Endothelial cell of umbilical vein (primary cell): ENCODE measurements at regions not wholly inside any gene's neighbourhood (a gene's known extent, or its start where the extent isn't known, plus 50 kb on each side); places are given as distances from the start of the nearest gene placed in this dataset.

Experiments used
- BruUV-seq: library from RNA; stranded (reverse); fragments of 400-500 nt; replicated peaks from 2 replicates; lab custom pipeline; 2021; lab: Mats Ljungman, UMichigan
- CTCF ChIA-PET: fragments of 300-600, 350-600 bp; sonication (Branson Sonifier 250); formaldehyde crosslinking; loops from one replicate; lab custom pipeline; 2021; ENCODE audit warnings: antibody characterized with exemption, inconsistent platforms; lab: Charles Lee
- POLR2A ChIA-PET: fragments of 300-600, 350-600 bp; sonication (Branson Sonifier 250); formaldehyde crosslinking; loops from one replicate; lab custom pipeline; 2021; ENCODE audit warnings: antibody characterized with exemption, inconsistent platforms; lab: Charles Lee
- DNase-seq: peaks from one replicate; pipeline ENCODE4 v3.0.0-alpha.2; 2011; ENCODE audit warnings: low read depth, low spot score
- FAIRE-seq: peaks from 2 replicates; lab custom pipeline; 2011; peaks lifted over from hg19 to GRCh38; lab: Jason Lieb, UNC
- H2AFZ ChIP-seq: 2 replicates; pipeline ENCODE4 v1.6.0; 2012; ENCODE audit warnings: low read depth, low read length, control low read depth, inconsistent platforms
- H3K27ac ChIP-seq: 2 replicates; pipeline ENCODE4 v1.5.1; 2011; ENCODE audit warnings: low read depth, mild to moderate bottlenecking, control low read depth, low read length, moderate library complexity; ENCODE audit not compliant: insufficient read depth
- H3K27me3 ChIP-seq, 2 experiments: 2 replicates each; pipeline versions ENCODE4 v1.6.0 to v1.6.1; 2011; ENCODE audit warnings: low read length in 2 of 2, mixed read lengths in 1 of 2; ENCODE audit not compliant: control insufficient read depth in 2 of 2, insufficient read depth in 2 of 2
- H3K36me3 ChIP-seq, 2 experiments: 2 replicates in 1 of 2; 3 replicates in 1 of 2; pipeline ENCODE4 v1.5.1; 2011; ENCODE audit warnings: low read length in 2 of 2, mild to moderate bottlenecking in 1 of 2, moderate library complexity in 1 of 2; ENCODE audit not compliant: control insufficient read depth in 2 of 2, insufficient read depth in 2 of 2; ENCODE audit errors: extremely low read depth in 1 of 2
- H3K4me1 ChIP-seq: 3 replicates; pipeline ENCODE4 v1.5.1; 2011; ENCODE audit warnings: mild to moderate bottlenecking, low read length; ENCODE audit not compliant: control insufficient read depth, insufficient read depth; ENCODE audit errors: extremely low read depth
- H3K4me2 ChIP-seq: 2 replicates; pipeline ENCODE4 v1.6.1; 2011; ENCODE audit warnings: low read length, control low read depth, mixed read lengths; ENCODE audit not compliant: insufficient read depth
- H3K4me3 ChIP-seq, 3 experiments: fragments of 200-600 bp in 1 of 3; sonication (generic), shearing (Covaris generic) in 1 of 3; replicated peaks in 1 of 3; 2 replicates each; pipeline ENCODE4 v1.5.1; 2011 to 2016; ENCODE audit warnings: control low read depth in 3 of 3, low read length in 3 of 3, mild to moderate bottlenecking in 2 of 3, inconsistent platforms in 1 of 3, low read depth in 1 of 3, moderate library complexity in 1 of 3; ENCODE audit not compliant: insufficient read depth in 1 of 3
- H3K79me2 ChIP-seq: 2 replicates; pipeline ENCODE4 v1.6.0; 2012; ENCODE audit warnings: low read length, inconsistent platforms; ENCODE audit not compliant: control insufficient read depth, insufficient read depth
- H3K9ac ChIP-seq: replicated peaks from 2 replicates; pipeline ENCODE3; 2011; ENCODE audit warnings: low read length, control low read depth; ENCODE audit not compliant: insufficient read depth; ENCODE audit errors: extremely low read depth
- H3K9me1 ChIP-seq: replicated peaks from 3 replicates; pipeline ENCODE4 v1.6.0; 2011; ENCODE audit warnings: mild to moderate bottlenecking, low read length; ENCODE audit not compliant: control insufficient read depth, insufficient read depth; ENCODE audit errors: extremely low read depth
- H3K9me3 ChIP-seq: replicated peaks from 2 replicates; pipeline ENCODE4 v1.5.1; 2012; ENCODE audit warnings: low read length, inconsistent platforms; ENCODE audit not compliant: control insufficient read depth, insufficient read depth
- H4K20me1 ChIP-seq: replicated peaks from 2 replicates; pipeline ENCODE3; 2011; ENCODE audit warnings: mild to moderate bottlenecking, low read length; ENCODE audit not compliant: control insufficient read depth, insufficient read depth; ENCODE audit errors: extremely low read depth
- EZH2 ChIP-seq: IDR thresholded peaks from 2 replicates; pipeline ENCODE4 v1.6.1; 2012; ENCODE audit warnings: borderline replicate concordance, low read depth, mild to moderate bottlenecking, moderate library complexity, low read length, inconsistent platforms; ENCODE audit not compliant: severe bottlenecking
- FOS ChIP-seq: IDR thresholded peaks from 2 replicates; pipeline ENCODE4 v1.6.1; 2011; ENCODE audit warnings: mild to moderate bottlenecking, low read length, moderate library complexity, borderline replicate concordance; ENCODE audit not compliant: insufficient read depth
- GATA2 ChIP-seq: IDR thresholded peaks from 2 replicates; pipeline ENCODE4 v1.7.0; 2011; ENCODE audit warnings: low read depth, mild to moderate bottlenecking, moderate library complexity, mixed read lengths, low read length; ENCODE audit not compliant: insufficient read length, insufficient read depth
- JUN ChIP-seq: IDR thresholded peaks from 2 replicates; pipeline ENCODE4 v1.6.1; 2011; ENCODE audit warnings: borderline replicate concordance, low read depth; ENCODE audit not compliant: insufficient read length, insufficient read depth
- MYC ChIP-seq: IDR thresholded peaks from one replicate; pipeline ENCODE4 v1.6.1; 2011; ENCODE audit warnings: mild to moderate bottlenecking, low read depth, low read length
- POLR2A ChIP-seq: IDR thresholded peaks from 2 replicates; pipeline ENCODE4 v1.6.1; 2012; ENCODE audit warnings: low read depth, mild to moderate bottlenecking, control low read depth, low read length
- POLR2AphosphoS5 ChIP-seq: IDR thresholded peaks from 2 replicates; pipeline ENCODE4 v1.6.1; 2012; ENCODE audit warnings: low read depth, mild to moderate bottlenecking, control low read depth, low read length, moderate library complexity; ENCODE audit not compliant: insufficient read depth
- dilution Hi-C: fragments of 300-500 bp; cut with MboI; formaldehyde crosslinking; loops from one replicate; pipeline ENCODE4 v1.15.0; 2019; ENCODE audit warnings: low sequenced_read_pairs; ENCODE audit not compliant: extremely low pct_ligation_motif_present
- intact Hi-C: fragments of 100-400 bp; cut with micrococcal nuclease; formaldehyde crosslinking; loops from one replicate; pipeline ENCODE4 v1.10.0; 2022
- TF ChIP-seq, protein P1 (sequence below), 2 donors: IDR thresholded peaks; 1 replicate in 1 of 2; 2 replicates in 1 of 2; pipeline ENCODE4 v1.5.1; 2011; ENCODE audit warnings: low read length in 2 of 2, mild to moderate bottlenecking in 2 of 2, moderate library complexity in 2 of 2, control low read depth in 1 of 2, inconsistent platforms in 1 of 2, low read depth in 1 of 2; ENCODE audit not compliant: insufficient read depth in 1 of 2; ENCODE audit errors: extremely low read depth in 1 of 2
- TF ChIP-seq, protein P2 (sequence below): IDR thresholded peaks from 2 replicates; pipeline ENCODE4 v1.6.1; 2011; ENCODE audit not compliant: insufficient read depth, insufficient read length

DNA sequence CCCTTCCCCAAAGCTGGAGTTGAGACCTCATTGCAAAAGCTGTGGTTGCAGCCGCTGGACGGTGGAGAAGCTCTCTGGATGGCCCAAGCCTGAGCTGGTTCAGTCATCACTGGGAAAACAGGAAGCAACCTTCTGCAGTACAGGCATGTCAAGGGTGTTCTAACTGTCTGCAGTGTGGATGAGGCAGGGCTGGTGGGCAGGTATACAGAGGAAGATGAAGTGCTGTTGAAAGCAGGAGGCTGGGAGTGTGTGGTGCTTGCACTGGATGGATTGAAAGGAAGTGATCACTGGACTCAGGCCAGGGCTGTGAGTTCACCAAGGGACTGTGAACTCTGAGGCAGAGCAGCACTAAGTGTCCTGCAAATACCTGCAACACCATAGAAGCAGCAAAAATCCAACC is 89.0 kb upstream of the NOX3 start:
- no peak overlapping the region for H3K4me2 ChIP-seq
- POLR2A ChIA-PET, result no interaction called here
- no peak for FAIRE-seq

More for the DNA sequence above, 89.0 kb upstream of the NOX3 start:
- no peaks in the 10 kb centered on the region for H3K9me1 ChIP-seq
- BruUV-seq, result no TSS peak
- DNase-seq, result peak; percentile 2
- TF ChIP-seq FOS (no peak), MYC (no peak), POLR2A (no peak), EZH2 (no peak), POLR2AphosphoS5 (no peak), GATA2 (no peak), JUN (no peak)
- TF ChIP-seq, protein P1, sequence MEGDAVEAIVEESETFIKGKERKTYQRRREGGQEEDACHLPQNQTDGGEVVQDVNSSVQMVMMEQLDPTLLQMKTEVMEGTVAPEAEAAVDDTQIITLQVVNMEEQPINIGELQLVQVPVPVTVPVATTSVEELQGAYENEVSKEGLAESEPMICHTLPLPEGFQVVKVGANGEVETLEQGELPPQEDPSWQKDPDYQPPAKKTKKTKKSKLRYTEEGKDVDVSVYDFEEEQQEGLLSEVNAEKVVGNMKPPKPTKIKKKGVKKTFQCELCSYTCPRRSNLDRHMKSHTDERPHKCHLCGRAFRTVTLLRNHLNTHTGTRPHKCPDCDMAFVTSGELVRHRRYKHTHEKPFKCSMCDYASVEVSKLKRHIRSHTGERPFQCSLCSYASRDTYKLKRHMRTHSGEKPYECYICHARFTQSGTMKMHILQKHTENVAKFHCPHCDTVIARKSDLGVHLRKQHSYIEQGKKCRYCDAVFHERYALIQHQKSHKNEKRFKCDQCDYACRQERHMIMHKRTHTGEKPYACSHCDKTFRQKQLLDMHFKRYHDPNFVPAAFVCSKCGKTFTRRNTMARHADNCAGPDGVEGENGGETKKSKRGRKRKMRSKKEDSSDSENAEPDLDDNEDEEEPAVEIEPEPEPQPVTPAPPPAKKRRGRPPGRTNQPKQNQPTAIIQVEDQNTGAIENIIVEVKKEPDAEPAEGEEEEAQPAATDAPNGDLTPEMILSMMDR (IDR thresholded peaks at IDR 0.05; ENCODE audit: extremely low read depth in 1 of 2, insufficient read depth in 1 of 2, low read depth in 1 of 2, low read length in 2 of 2), result no peak
- TF ChIP-seq, protein P2, sequence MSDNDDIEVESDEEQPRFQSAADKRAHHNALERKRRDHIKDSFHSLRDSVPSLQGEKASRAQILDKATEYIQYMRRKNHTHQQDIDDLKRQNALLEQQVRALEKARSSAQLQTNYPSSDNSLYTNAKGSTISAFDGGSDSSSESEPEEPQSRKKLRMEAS, result no peak
- no peak overlapping the region for H2AFZ ChIP-seq
- H3K4me3 ChIP-seq, result no peak overlapping the region
- no peaks in the 10 kb centered on the region for H3K9me3 ChIP-seq
- CTCF ChIA-PET, result interaction anchor here (1.1 kb wide), 1 partner anchor 16 kb away, joined by 3 read pairs; no protein-coding TSS in a partner anchor
- intact Hi-C loops, result no loop called here
- H3K27me3 ChIP-seq, result no peaks in the 10 kb centered on the region
- dilution Hi-C loops, result no loop called here
- no peaks in the 10 kb centered on the region for H3K36me3 ChIP-seq
- H4K20me1 ChIP-seq, result no peaks in the 10 kb centered on the region
- no peaks in the 10 kb centered on the region for H3K79me2 ChIP-seq
- H3K27ac ChIP-seq, result no peak overlapping the region
- no peak overlapping the region for H3K9ac ChIP-seq
- H3K4me1 ChIP-seq, result no peaks in the 10 kb centered on the region
